ENCODE measurements at regions not wholly inside any gene's neighbourhood (a gene's known extent, or its start where the extent isn't known, plus 50 kb on each side); places are given as distances from the start of the nearest gene placed in this dataset.

DNA sequence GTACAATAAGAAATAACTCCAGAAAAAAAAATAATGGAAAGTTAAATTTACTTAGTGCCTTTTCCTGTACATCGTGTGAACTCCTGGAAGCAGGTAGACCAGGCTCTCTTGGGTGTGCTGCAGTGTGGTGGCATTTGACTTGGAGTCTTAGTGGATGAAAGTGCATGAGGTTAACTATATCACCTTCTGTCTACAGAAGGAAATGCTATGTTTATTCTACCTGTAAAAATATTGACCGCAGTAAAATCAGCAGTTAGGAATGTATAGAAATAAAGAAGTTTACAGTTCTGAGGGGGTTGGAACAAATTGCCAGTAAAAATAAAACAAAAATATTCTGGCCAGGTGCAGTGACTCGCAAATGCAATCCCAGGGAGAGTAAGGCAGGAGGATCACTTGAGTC is 722.1 kb downstream of the LIG4 start:
- TF ChIP-seq, protein P1, sequence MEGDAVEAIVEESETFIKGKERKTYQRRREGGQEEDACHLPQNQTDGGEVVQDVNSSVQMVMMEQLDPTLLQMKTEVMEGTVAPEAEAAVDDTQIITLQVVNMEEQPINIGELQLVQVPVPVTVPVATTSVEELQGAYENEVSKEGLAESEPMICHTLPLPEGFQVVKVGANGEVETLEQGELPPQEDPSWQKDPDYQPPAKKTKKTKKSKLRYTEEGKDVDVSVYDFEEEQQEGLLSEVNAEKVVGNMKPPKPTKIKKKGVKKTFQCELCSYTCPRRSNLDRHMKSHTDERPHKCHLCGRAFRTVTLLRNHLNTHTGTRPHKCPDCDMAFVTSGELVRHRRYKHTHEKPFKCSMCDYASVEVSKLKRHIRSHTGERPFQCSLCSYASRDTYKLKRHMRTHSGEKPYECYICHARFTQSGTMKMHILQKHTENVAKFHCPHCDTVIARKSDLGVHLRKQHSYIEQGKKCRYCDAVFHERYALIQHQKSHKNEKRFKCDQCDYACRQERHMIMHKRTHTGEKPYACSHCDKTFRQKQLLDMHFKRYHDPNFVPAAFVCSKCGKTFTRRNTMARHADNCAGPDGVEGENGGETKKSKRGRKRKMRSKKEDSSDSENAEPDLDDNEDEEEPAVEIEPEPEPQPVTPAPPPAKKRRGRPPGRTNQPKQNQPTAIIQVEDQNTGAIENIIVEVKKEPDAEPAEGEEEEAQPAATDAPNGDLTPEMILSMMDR (conservative IDR thresholded peaks at IDR 0.05; ENCODE audit: low read depth, low read length): no peak
- no peak for TF ChIP-seq EZH2 (IDR thresholded peaks at IDR 0.05; ENCODE audit: borderline replicate concordance, low read depth, low read length, poor library complexity, severe bottlenecking)

Measured in A673 (cell line).